ENCODE measurements at regions not wholly inside any gene's neighbourhood (a gene's known extent, or its start where the extent isn't known, plus 50 kb on each side); places are given as distances from the start of the nearest gene placed in this dataset.

GRCh38 chr12:46446645-46447044 lies 74.1 kb upstream of the SLC38A2 start:
- Histone ChIP-seq H3K9me3 (ENCODE audit: low read length) (no peaks in the 10 kb centered on the region), H3K4me1 (ENCODE audit: insufficient read depth, low read length) (peaks cover 12% of the 10 kb centered on the region), H3K36me3 (ENCODE audit: insufficient read depth, low read length) (no peaks in the 10 kb centered on the region), H3K27ac (ENCODE audit: low read depth, low read length) (no peak overlapping the region), H3K4me3 (ENCODE audit: low read length) (no peak overlapping the region), H3K27me3 (ENCODE audit: insufficient read depth, low read length, poor library complexity, severe bottlenecking) (no peaks in the 10 kb centered on the region)
- no peak overlapping the region for H3K4me3 Mint-ChIP-seq
- H3K27me3 Mint-ChIP-seq: peaks cover 0 to 12% of the 10 kb centered on the region in 2 donors
- ChIA-PET POLR2A (no interaction called here), CTCF (no interaction called here)
- no peak overlapping the region for H3K27ac Mint-ChIP-seq
- peaks cover 8 to 21% (median 16%) of the 10 kb centered on the region in 3 donors for H3K4me1 Mint-ChIP-seq
- no peaks in the 10 kb centered on the region for H3K36me3 Mint-ChIP-seq
- no peak for DNase-seq
- H3K9me3 Mint-ChIP-seq: no peaks in the 10 kb centered on the region

- no peaks in the 10 kb centered on the region for H3K9me3 ChIP-seq (ENCODE audit: low read length)
- H3K27me3 Mint-ChIP-seq: peaks cover 1 to 12% of the 10 kb centered on the region in 2 donors
- ChIA-PET POLR2A (no interaction called here), CTCF (no interaction called here)
- H3K4me1 Mint-ChIP-seq: peaks cover 7 to 14% (median 11%) of the 10 kb centered on the region in 3 donors
- no peaks in the 10 kb centered on the region for H3K36me3 ChIP-seq (ENCODE audit: insufficient read depth, low read length)
- no peak overlapping the region for H3K4me3 ChIP-seq (ENCODE audit: low read length)
- H3K4me1 ChIP-seq (ENCODE audit: insufficient read depth, low read length): peaks cover 12% of the 10 kb centered on the region
- no peak overlapping the region for H3K27ac Mint-ChIP-seq
- no peak for DNase-seq
- no peak overlapping the region for H3K27ac ChIP-seq (ENCODE audit: low read depth, low read length)
- H3K36me3 Mint-ChIP-seq: no peaks in the 10 kb centered on the region
- H3K27me3 ChIP-seq (ENCODE audit: insufficient read depth, low read length, poor library complexity, severe bottlenecking): no peaks in the 10 kb centered on the region
- H3K9me3 Mint-ChIP-seq: no peaks in the 10 kb centered on the region
- H3K4me3 Mint-ChIP-seq: no peak overlapping the region
Measured at GRCh38 chr12:46445551-46446235, 73.1 kb upstream of the SLC38A2 start.

- H3K9me3 Mint-ChIP-seq: no peaks in the 10 kb centered on the region
- peaks cover 1 to 12% of the 10 kb centered on the region in 2 donors for H3K27me3 Mint-ChIP-seq
- H3K4me3 Mint-ChIP-seq: no peak overlapping the region
- peaks cover 4 to 11% (median 11%) of the 10 kb centered on the region in 3 donors for H3K4me1 Mint-ChIP-seq
- H3K27ac Mint-ChIP-seq: no peak overlapping the region
- Histone ChIP-seq H3K4me1 (ENCODE audit: insufficient read depth, low read length) (peaks cover 6% of the 10 kb centered on the region), H3K4me3 (ENCODE audit: low read length) (no peak overlapping the region), H3K27ac (ENCODE audit: low read depth, low read length) (no peak overlapping the region), H3K36me3 (ENCODE audit: insufficient read depth, low read length) (no peaks in the 10 kb centered on the region), H3K9me3 (ENCODE audit: low read length) (no peaks in the 10 kb centered on the region), H3K27me3 (ENCODE audit: insufficient read depth, low read length, poor library complexity, severe bottlenecking) (no peaks in the 10 kb centered on the region)
- ChIA-PET POLR2A (no interaction called here), CTCF (no interaction called here)
- DNase-seq: no peak
- no peaks in the 10 kb centered on the region for H3K36me3 Mint-ChIP-seq
Measured at GRCh38 chr12:46445093-46445492, 72.5 kb upstream of the SLC38A2 start.

- no peak for DNase-seq
- POLR2A ChIA-PET: no interaction called here
- no peak overlapping the region for H3K4me3 Mint-ChIP-seq
- H3K27me3 Mint-ChIP-seq: peaks cover 1 to 7% of the 10 kb centered on the region in 2 donors
- no peaks in the 10 kb centered on the region for H3K36me3 Mint-ChIP-seq
- Histone ChIP-seq H3K9me3 (ENCODE audit: low read length) (no peaks in the 10 kb centered on the region), H3K4me3 (ENCODE audit: low read length) (no peak overlapping the region), H3K27ac (ENCODE audit: low read depth, low read length) (no peak overlapping the region), H3K27me3 (ENCODE audit: insufficient read depth, low read length, poor library complexity, severe bottlenecking) (no peaks in the 10 kb centered on the region), H3K4me1 (ENCODE audit: insufficient read depth, low read length) (no peaks in the 10 kb centered on the region), H3K36me3 (ENCODE audit: insufficient read depth, low read length) (no peaks in the 10 kb centered on the region)
- peaks cover 0 to 2% (median 0%) of the 10 kb centered on the region in 3 donors for H3K4me1 Mint-ChIP-seq
- no peaks in the 10 kb centered on the region for H3K9me3 Mint-ChIP-seq
- CTCF ChIA-PET: interaction anchor here (0.8 kb wide), 1 partner anchor 232 kb away, joined by 3 read pairs; no protein-coding TSS in a partner anchor
- H3K27ac Mint-ChIP-seq: no peak overlapping the region
Measured at GRCh38 chr12:46443594-46444263, 71.2 kb upstream of the SLC38A2 start.

- Histone ChIP-seq H3K36me3 (ENCODE audit: insufficient read depth, low read length) (no peaks in the 10 kb centered on the region), H3K4me3 (ENCODE audit: low read length) (no peak overlapping the region), H3K4me1 (ENCODE audit: insufficient read depth, low read length) (no peaks in the 10 kb centered on the region), H3K9me3 (ENCODE audit: low read length) (no peaks in the 10 kb centered on the region), H3K27me3 (ENCODE audit: insufficient read depth, low read length, poor library complexity, severe bottlenecking) (no peaks in the 10 kb centered on the region), H3K27ac (ENCODE audit: low read depth, low read length) (no peak overlapping the region)
- ChIA-PET POLR2A (no interaction called here), CTCF (interaction anchor here (0.7 kb wide), 1 partner anchor 182 kb away, joined by 3 read pairs; no protein-coding TSS in a partner anchor)
- H3K9me3 Mint-ChIP-seq: no peaks in the 10 kb centered on the region
- peaks cover 1 to 4% of the 10 kb centered on the region in 2 donors for H3K27me3 Mint-ChIP-seq
- H3K27ac Mint-ChIP-seq: no peak overlapping the region
- no peaks in the 10 kb centered on the region for H3K36me3 Mint-ChIP-seq
- H3K4me3 Mint-ChIP-seq: no peak overlapping the region
- peaks cover 0 to 2% (median 0%) of the 10 kb centered on the region in 3 donors for H3K4me1 Mint-ChIP-seq
- no peak for DNase-seq
Measured at GRCh38 chr12:46442738-46443137, 70.2 kb upstream of the SLC38A2 start.

GRCh38 chr12:46442239-46442638 lies 69.7 kb upstream of the SLC38A2 start:
- CTCF ChIA-PET: interaction anchor here (0.7 kb wide), 1 partner anchor 182 kb away, joined by 3 read pairs; no protein-coding TSS in a partner anchor
- DNase-seq: no peak
- no peaks in the 10 kb centered on the region for H3K36me3 Mint-ChIP-seq
- POLR2A ChIA-PET: no interaction called here
- Histone ChIP-seq H3K27ac (ENCODE audit: low read depth, low read length) (no peak overlapping the region), H3K4me3 (ENCODE audit: low read length) (no peak overlapping the region), H3K4me1 (ENCODE audit: insufficient read depth, low read length) (no peaks in the 10 kb centered on the region), H3K36me3 (ENCODE audit: insufficient read depth, low read length) (no peaks in the 10 kb centered on the region), H3K27me3 (ENCODE audit: insufficient read depth, low read length, poor library complexity, severe bottlenecking) (no peaks in the 10 kb centered on the region), H3K9me3 (ENCODE audit: low read length) (no peaks in the 10 kb centered on the region)
- no peaks in the 10 kb centered on the region for H3K9me3 Mint-ChIP-seq
- H3K27ac Mint-ChIP-seq: no peak overlapping the region
- no peak overlapping the region for H3K4me3 Mint-ChIP-seq
- peaks cover 0 to 2% (median 0%) of the 10 kb centered on the region in 3 donors for H3K4me1 Mint-ChIP-seq
- H3K27me3 Mint-ChIP-seq: peaks cover 1 to 4% of the 10 kb centered on the region in 2 donors

GRCh38 chr12:46439793-46440511 lies 67.4 kb upstream of the SLC38A2 start:
- H3K27ac Mint-ChIP-seq: no peak overlapping the region
- DNase-seq: no peak
- Histone ChIP-seq H3K27me3 (ENCODE audit: insufficient read depth, low read length, poor library complexity, severe bottlenecking) (no peaks in the 10 kb centered on the region), H3K4me3 (ENCODE audit: low read length) (no peak overlapping the region), H3K27ac (ENCODE audit: low read depth, low read length) (no peak overlapping the region), H3K4me1 (ENCODE audit: insufficient read depth, low read length) (no peaks in the 10 kb centered on the region), H3K36me3 (ENCODE audit: insufficient read depth, low read length) (no peaks in the 10 kb centered on the region), H3K9me3 (ENCODE audit: low read length) (no peaks in the 10 kb centered on the region)
- H3K27me3 Mint-ChIP-seq: peaks cover 1% of the 10 kb centered on the region in 2 donors
- H3K4me1 Mint-ChIP-seq: no peaks in the 10 kb centered on the region
- H3K9me3 Mint-ChIP-seq: no peaks in the 10 kb centered on the region
- no peak overlapping the region for H3K4me3 Mint-ChIP-seq
- POLR2A ChIA-PET: no interaction called here
- peaks cover 0 to 4% (median 0%) of the 10 kb centered on the region in 3 donors for H3K36me3 Mint-ChIP-seq
- CTCF ChIA-PET: no interaction called here

GRCh38 chr12:46438719-46439319 lies 66.2 kb upstream of the SLC38A2 start:
- ChIA-PET POLR2A (no interaction called here), CTCF (no interaction called here)
- Histone ChIP-seq H3K27me3 (ENCODE audit: insufficient read depth, low read length, poor library complexity, severe bottlenecking) (no peaks in the 10 kb centered on the region), H3K36me3 (ENCODE audit: insufficient read depth, low read length) (no peaks in the 10 kb centered on the region), H3K4me3 (ENCODE audit: low read length) (no peak overlapping the region), H3K27ac (ENCODE audit: low read depth, low read length) (no peak overlapping the region), H3K4me1 (ENCODE audit: insufficient read depth, low read length) (no peaks in the 10 kb centered on the region), H3K9me3 (ENCODE audit: low read length) (no peaks in the 10 kb centered on the region)
- no peak overlapping the region for H3K27ac Mint-ChIP-seq
- H3K9me3 Mint-ChIP-seq: no peaks in the 10 kb centered on the region
- H3K4me1 Mint-ChIP-seq: no peaks in the 10 kb centered on the region
- peaks cover 0 to 4% (median 0%) of the 10 kb centered on the region in 3 donors for H3K36me3 Mint-ChIP-seq
- H3K4me3 Mint-ChIP-seq: no peak overlapping the region
- peaks cover 0 to 1% of the 10 kb centered on the region in 2 donors for H3K27me3 Mint-ChIP-seq
- DNase-seq: no peak

All from CD8-positive, alpha-beta memory T cell (primary cell).